ENCODE measurements at regions not wholly inside any gene's neighbourhood (a gene's known extent, or its start where the extent isn't known, plus 50 kb on each side); places are given as distances from the start of the nearest gene placed in this dataset.

- no peak for TF ChIP-seq CTCF (IDR thresholded peaks at IDR 0.05; ENCODE audit: control insufficient read depth, extremely low read depth, insufficient read depth)
- no peak overlapping the region for H3K4me3 ChIP-seq (ENCODE audit: low read depth, low read length)
- no peak for DNase-seq (ENCODE audit: low read depth)
These were observed 209.9 kb downstream of the LY86 start for GRCh38 chr6:6798448-6798860.

GRCh38 chr6:6801005-6801335 lies 212.4 kb downstream of the LY86 start:
- no peak for TF ChIP-seq CTCF (IDR thresholded peaks at IDR 0.05; ENCODE audit: control insufficient read depth, extremely low read depth, insufficient read depth)
- no peak for DNase-seq (ENCODE audit: low read depth)
- H3K4me3 ChIP-seq (ENCODE audit: low read depth, low read length), result no peak overlapping the region

- TF ChIP-seq CTCF (IDR thresholded peaks at IDR 0.05; ENCODE audit: control insufficient read depth, extremely low read depth, insufficient read depth), result no peak
- no peak overlapping the region for H3K4me3 ChIP-seq (ENCODE audit: low read depth, low read length)
- no peak for DNase-seq (ENCODE audit: low read depth)
These were observed 213.2 kb downstream of the LY86 start for GRCh38 chr6:6801635-6802218.

GRCh38 chr6:6803180-6803977 lies 214.9 kb downstream of the LY86 start:
- no peak overlapping the region for H3K4me3 ChIP-seq (ENCODE audit: low read depth, low read length)
- TF ChIP-seq CTCF (IDR thresholded peaks at IDR 0.05; ENCODE audit: control insufficient read depth, extremely low read depth, insufficient read depth), result no peak
- DNase-seq (ENCODE audit: low read depth), result no peak

GRCh38 chr6:6804843-6805615 lies 216.5 kb downstream of the LY86 start:
- DNase-seq (ENCODE audit: low read depth), result no peak
- no peak for TF ChIP-seq CTCF (IDR thresholded peaks at IDR 0.05; ENCODE audit: control insufficient read depth, extremely low read depth, insufficient read depth)
- H3K4me3 ChIP-seq (ENCODE audit: low read depth, low read length), result no peak overlapping the region

GRCh38 chr6:6806844-6807518 lies 218.5 kb downstream of the LY86 start:
- no peak for TF ChIP-seq CTCF (IDR thresholded peaks at IDR 0.05; ENCODE audit: control insufficient read depth, extremely low read depth, insufficient read depth)
- H3K4me3 ChIP-seq (ENCODE audit: low read depth, low read length), result no peak overlapping the region
- no peak for DNase-seq (ENCODE audit: low read depth)

Measured in LNCaP clone FGC (cell line).